ENCODE measurements at regions not wholly inside any gene's neighbourhood (a gene's known extent, or its start where the extent isn't known, plus 50 kb on each side); places are given as distances from the start of the nearest gene placed in this dataset.
A peak's percentile ranks its signal among the peaks of the same experiment; 100 is the strongest.
"Not testable (repeated sequence)": the region's sequence is repeated elsewhere in the genome, so short reads cannot be mapped to it uniquely, and the experiment has no call there.

DNA sequence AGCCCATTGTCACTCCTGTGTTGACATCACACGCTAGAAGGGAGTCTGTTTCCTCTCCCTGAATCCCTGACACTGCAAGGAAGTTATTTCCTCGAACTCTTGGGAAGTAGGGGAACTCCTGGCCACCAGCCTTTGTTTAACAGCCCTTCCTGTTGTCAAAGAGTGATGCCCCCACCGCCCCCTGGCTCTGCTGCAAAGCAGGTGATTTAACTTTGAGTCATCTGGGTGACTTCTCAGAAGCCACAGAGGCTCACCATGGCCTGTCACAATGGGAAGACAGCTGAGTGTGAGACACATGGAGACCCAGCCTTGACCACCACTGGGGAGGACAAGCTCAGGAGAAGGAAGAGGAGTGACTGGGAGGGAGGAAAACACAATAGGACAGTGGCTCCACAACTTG is 182.8 kb downstream of the PSMG1 start:
- no peak for DNase-seq (ENCODE audit: low read depth)

- DNase-seq (ENCODE audit: low read depth): no peak
Measured at GRCh38 chr21:38999161-38999560, 184.1 kb downstream of the PSMG1 start.

GRCh38 chr21:38998281-38998680 is 185.0 kb downstream of the PSMG1 start:
- not testable (repeated sequence) for DNase-seq (ENCODE audit: low read depth)

DNA sequence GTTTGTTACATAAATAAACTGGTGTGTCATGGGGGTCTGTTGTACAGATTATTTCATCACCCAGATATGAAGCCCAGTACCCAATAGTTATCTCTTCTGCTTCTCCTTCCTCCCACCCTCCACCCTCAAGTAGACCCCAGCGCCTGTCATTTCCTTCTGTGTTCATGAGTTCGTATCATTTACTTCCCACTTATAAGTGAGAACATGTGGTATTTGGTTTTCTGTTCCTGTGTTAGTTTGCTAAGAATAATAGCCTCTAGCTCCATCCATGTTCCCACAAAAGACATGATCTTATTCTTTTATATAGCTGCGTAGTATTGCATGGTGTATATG is 185.4 kb downstream of the PSMG1 start:
- DNase-seq (ENCODE audit: low read depth): not testable (repeated sequence)

DNA sequence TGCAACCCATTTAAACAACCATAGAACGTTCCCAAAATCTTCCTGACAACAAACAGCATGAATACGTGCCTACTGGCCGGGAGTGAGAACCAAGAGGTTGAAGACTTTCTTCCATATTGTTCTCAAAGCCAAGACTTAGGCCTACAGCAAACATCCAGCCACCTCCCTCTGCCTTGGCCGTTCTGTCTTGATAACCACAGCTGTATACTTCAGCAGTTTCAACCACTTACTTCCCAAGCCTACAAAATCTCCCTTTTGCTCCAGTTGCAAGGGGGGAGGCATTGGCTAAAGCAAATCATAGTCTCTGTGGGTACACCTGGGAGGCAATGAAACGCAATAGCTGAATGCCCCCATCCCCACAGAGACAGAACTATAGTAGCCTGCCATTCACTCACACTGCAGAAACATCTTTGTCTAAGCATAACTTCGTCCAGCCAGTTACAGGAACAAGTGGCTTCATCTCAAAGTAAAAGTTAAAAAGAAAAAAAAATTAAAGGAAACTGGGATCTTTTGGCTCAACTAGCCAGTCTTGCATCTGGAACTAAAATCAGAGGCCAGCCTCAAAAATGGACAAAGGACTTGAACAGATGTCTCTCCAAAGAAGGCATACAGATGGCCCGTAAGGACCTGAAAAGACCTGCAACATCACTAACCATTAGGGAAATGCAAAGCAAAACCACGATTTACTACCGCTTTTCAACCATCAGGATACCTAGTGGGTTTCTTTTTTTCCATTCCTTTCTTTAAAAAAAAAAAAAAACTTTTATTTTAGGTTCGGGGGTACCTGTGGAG is 186.0 kb downstream of the PSMG1 start:
- no peak for DNase-seq (ENCODE audit: low read depth)

GRCh38 chr21:38996355-38996754 is 186.9 kb downstream of the PSMG1 start:
- no peak for DNase-seq (ENCODE audit: low read depth)

DNA sequence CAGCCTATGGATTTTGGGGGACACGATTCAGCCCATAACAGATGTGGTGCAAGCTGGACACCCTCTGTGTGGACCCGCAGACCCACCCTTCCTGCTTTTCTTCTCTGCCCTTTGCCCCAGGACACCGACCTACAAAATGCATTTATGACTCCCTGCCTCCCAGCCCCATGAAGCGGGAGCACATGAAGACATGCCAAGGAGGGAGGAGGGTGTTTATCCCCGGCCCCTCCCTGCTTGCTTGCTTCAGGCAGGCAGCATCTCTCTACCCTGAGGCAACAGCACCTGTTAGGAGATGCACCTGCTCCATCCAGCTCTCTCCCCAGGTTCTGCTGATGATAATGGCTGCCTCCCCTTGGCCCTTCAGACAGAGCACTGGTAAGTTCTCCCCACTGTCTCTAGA is 187.5 kb downstream of the PSMG1 start:
- no peak for DNase-seq (ENCODE audit: low read depth)

- no peak for DNase-seq (ENCODE audit: low read depth)
Measured at GRCh38 chr21:38995071-38995669, 188.1 kb downstream of the PSMG1 start.

DNA sequence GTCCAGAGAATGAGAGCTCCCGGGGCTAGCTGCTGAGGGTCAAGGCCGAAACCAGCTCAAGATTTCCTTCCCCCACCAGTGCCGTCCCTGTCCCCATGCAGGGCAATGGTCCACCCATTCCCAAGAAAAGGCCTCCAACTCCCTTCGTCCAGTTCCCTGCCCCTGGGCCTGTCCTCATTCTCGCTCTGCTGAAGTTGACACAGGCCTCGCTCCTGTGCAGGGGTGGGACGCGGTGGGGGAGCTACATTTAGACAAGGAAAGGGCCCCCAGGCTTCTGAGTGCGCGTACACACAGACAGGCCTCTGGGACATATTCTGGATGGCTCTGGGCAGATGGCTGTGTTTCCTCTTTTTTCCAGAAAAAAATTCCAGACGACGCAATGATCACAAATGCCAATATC is 188.3 kb downstream of the ETS2 start:
- no peak for DNase-seq (ENCODE audit: low read depth)

DNA sequence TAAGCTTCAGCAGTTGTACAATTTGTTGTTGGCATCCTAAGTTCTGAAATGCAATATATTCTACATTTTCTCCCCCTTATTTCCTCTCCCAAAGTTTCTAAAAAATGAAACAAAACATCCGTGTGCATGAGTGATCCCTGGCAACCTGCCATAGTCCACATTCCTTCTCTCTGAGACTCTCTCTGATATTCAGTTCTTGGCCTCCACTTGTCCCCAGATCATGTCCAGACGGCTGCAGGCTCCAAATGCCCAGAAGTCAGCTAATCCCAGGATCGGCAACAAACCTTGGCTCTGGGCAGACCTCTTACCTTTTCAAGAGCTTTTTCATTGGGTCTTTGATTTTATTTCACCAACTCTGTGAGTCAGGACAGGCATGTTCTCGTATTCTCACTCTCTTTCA is 187.8 kb downstream of the ETS2 start:
- no peak for DNase-seq (ENCODE audit: low read depth)

DNA sequence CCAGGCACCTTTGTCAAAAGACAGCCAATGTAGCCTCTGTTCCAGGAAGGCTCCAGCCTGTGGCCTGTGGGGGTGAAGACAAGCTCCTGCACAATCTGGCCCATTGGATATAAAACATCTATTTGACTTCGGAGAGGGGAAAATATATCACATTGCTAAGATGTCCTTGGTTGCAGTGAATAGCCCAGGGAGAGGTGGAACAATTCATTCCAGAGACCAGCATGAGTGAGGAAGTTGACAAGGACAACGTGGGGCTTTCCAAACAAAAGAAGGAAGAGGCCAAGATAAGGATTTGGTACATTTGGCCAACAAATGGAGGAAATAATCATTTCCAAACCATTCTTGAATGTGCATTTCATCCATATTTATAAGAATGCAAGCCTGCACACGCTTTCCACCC is 187.0 kb downstream of the ETS2 start:
- DNase-seq (ENCODE audit: low read depth): no peak

DNA sequence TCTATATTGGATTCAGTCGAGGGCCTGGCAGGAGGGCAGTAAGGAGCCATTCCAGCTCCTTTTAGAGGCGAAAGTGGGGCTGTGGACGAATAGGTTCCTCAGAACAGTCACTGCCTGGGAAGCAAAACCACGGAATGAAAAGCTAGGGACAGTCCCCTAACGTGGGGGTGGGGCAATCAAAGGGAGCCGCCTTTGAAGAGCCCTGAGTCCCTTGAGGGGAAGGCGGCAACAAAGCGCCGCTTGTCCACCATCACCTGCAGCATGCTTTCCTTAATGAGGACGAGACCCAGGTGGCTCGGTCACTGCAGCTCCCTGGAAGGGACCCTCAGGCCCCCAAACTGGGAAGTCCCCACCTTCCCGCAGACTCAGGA is 184.7 kb downstream of the ETS2 start:
- no peak for DNase-seq (ENCODE audit: low read depth)

GRCh38 chr21:38989745-38990423 is 184.2 kb downstream of the ETS2 start:
- DNase-seq (ENCODE audit: low read depth): no peak

- DNase-seq (ENCODE audit: low read depth): no peak
Measured at GRCh38 chr21:38989379-38989744, 183.6 kb downstream of the ETS2 start.

- no peak for DNase-seq (ENCODE audit: low read depth)
Measured at GRCh38 chr21:38988509-38989378, 183.0 kb downstream of the ETS2 start.

- no peak for DNase-seq (ENCODE audit: low read depth)
Measured at GRCh38 chr21:38987633-38988508, 182.1 kb downstream of the ETS2 start.

GRCh38 chr21:38986806-38987632 is 181.3 kb downstream of the ETS2 start:
- no peak for DNase-seq (ENCODE audit: low read depth)

GRCh38 chr21:38986406-38986805 is 180.7 kb downstream of the ETS2 start:
- DNase-seq (ENCODE audit: low read depth): no peak

DNA sequence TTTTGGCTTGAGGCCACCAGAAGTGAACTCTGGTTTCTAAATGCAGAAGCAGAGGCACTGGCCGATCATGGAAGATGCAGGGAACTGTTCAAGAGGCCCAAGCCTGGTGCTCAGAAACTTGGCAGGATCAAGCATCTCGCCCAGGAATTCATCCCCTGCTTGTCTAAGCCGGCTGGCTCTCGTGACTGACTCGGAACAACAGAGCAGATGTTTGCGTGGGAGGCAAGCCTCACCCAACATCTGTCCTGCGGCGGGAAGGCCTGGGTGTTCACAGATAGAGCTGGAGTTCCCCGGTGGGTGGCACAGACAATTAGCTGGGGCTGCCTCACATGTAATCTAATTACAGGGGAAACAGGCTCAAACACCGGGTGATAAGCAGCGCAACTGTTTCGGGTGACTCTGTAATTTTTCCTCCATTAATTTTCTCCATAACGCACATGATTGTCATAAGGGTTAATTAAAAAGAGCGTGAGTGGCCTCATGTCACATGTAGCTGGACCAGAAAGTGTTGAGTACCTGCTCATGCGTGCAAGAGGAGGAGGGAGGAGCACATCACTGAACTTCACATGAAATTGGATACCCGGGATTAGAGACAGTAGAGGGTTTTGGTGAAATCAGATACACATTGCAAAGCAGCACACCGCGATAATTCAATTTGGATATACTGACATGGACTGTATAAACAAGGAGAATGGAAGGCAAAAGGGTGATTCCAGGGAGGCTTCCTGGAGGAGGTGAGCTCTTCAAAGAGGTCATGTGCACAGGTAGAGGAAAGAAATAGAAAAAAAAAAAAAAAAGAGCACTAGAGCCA is 180.0 kb downstream of the ETS2 start:
- peak; percentile 100 for DNase-seq (ENCODE audit: low read depth)

All from CMK (cell line).